ENCODE measurements at regions not wholly inside any gene's neighbourhood (a gene's known extent, or its start where the extent isn't known, plus 50 kb on each side); places are given as distances from the start of the nearest gene placed in this dataset.
A peak's percentile ranks its signal among the peaks of the same experiment; 100 is the strongest.

- no peak for DNase-seq
Observed at GRCh38 chr10:88023676-88024075, 160.3 kb downstream of the PTEN start.

GRCh38 chr10:88026031-88026430, 162.6 kb downstream of the PTEN start:
- DNase-seq = no peak

- DNase-seq = peak in 6 of 51 donors; percentile 1 to 8 (median 4)
Observed at GRCh38 chr10:88027570-88027969, 164.1 kb downstream of the PTEN start.

- DNase-seq = no peak
Observed at GRCh38 chr10:88028072-88028471, 164.6 kb downstream of the PTEN start.

GRCh38 chr10:88028654-88029053, 165.2 kb downstream of the PTEN start:
- DNase-seq = no peak

- DNase-seq = no peak
Observed at GRCh38 chr10:88032566-88032965, 169.1 kb downstream of the PTEN start.

GRCh38 chr10:88033385-88033784, 170.0 kb downstream of the PTEN start:
- no peak for DNase-seq

- DNase-seq = no peak
Observed at GRCh38 chr10:88033793-88034192, 170.4 kb downstream of the PTEN start.

GRCh38 chr10:88036126-88036525, 172.7 kb downstream of the PTEN start:
- no peak for DNase-seq

GRCh38 chr10:88037623-88038022, 174.2 kb downstream of the PTEN start:
- DNase-seq = no peak

- DNase-seq = no peak
Observed at GRCh38 chr10:88038268-88038667, 174.8 kb downstream of the PTEN start.

- no peak for DNase-seq
Observed at GRCh38 chr10:88039496-88040200, 176.2 kb downstream of the PTEN start.

- no peak for DNase-seq
Observed at GRCh38 chr10:88041243-88042159, 178.1 kb downstream of the PTEN start.

- peak in 1 of 51 donors; percentile 8 for DNase-seq
Observed at GRCh38 chr10:88042160-88043100, 179.0 kb downstream of the PTEN start.

- DNase-seq = no peak
Observed at GRCh38 chr10:88045096-88045495, 181.7 kb downstream of the PTEN start.

GRCh38 chr10:88045656-88046415, 182.4 kb downstream of the PTEN start:
- peak in 1 of 51 donors; percentile 39 for DNase-seq

- no peak for DNase-seq
Observed at GRCh38 chr10:88047579-88047978, 184.2 kb downstream of the PTEN start.

- DNase-seq = no peak
Observed at GRCh38 chr10:88048312-88048711, 184.9 kb downstream of the PTEN start.

- no peak for DNase-seq
Observed at GRCh38 chr10:88049204-88049603, 185.8 kb downstream of the PTEN start.

- DNase-seq = no peak
Observed at GRCh38 chr10:88057720-88058119, 194.3 kb downstream of the PTEN start.

GRCh38 chr10:88058750-88059149, 195.3 kb downstream of the PTEN start:
- no peak for DNase-seq

Data from hypothalamus (tissue), 51 donors.